ENCODE measurements at regions not wholly inside any gene's neighbourhood (a gene's known extent, or its start where the extent isn't known, plus 50 kb on each side); places are given as distances from the start of the nearest gene placed in this dataset.

- Mint-ChIP-seq H3K4me3 (no peak overlapping the region), H3K9me3 (no peaks in the 10 kb centered on the region), H3K27ac (no peak overlapping the region), H3K4me1 (ENCODE audit: low read depth) (no peaks in the 10 kb centered on the region), H3K36me3 (ENCODE audit: low read depth) (no peaks in the 10 kb centered on the region), H3K27me3 (ENCODE audit: low read depth) (no peaks in the 10 kb centered on the region)
- DNase-seq (ENCODE audit: low spot score): no peak
Measured at GRCh38 chr2:183606022-183606717, 481.9 kb downstream of the NUP35 start.

DNA sequence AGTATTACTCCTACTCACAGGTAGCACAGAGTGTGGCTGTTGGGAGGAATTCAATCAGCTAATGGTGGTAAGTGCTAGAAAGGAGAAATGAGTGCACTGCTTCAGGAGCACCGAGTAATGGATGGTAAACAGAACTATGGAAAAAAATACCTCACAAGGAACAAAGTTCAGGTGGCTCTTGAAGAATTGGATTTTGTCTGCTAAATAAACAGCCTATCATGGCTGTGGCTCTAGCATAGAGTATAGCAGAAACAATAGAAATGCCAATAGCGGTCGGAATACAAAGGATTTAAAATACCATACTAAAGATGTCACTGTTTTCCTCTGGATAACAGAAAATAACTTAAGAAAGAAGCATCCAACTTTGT lies 482.5 kb downstream of the NUP35 start:
- Mint-ChIP-seq H3K9me3 (no peaks in the 10 kb centered on the region), H3K4me1 (ENCODE audit: low read depth) (no peaks in the 10 kb centered on the region), H3K27ac (no peak overlapping the region), H3K4me3 (no peak overlapping the region), H3K36me3 (ENCODE audit: low read depth) (no peaks in the 10 kb centered on the region), H3K27me3 (ENCODE audit: low read depth) (no peaks in the 10 kb centered on the region)
- DNase-seq (ENCODE audit: low spot score): no peak

DNA sequence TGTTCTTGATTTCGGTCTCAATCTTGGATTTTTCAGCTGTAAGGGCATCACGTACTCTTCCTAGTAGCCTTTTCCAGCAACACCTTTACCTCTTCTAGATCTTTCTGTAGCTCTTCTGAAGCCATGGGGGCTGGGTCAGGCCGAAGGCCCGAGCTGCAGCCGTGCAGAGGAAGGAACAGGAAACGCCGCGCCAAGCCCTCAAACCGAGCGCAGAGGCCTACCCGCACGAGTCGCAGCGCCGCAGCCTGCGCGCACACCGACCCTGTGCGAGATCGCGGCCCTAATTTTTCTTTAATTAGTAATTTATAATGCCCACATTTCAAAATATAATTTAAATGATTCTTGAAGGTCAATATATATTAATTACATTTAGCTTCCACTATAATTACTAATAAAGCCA lies 483.8 kb downstream of the NUP35 start:
- Mint-ChIP-seq H3K36me3 (ENCODE audit: low read depth) (no peaks in the 10 kb centered on the region), H3K27ac (no peak overlapping the region), H3K4me1 (ENCODE audit: low read depth) (no peaks in the 10 kb centered on the region), H3K27me3 (ENCODE audit: low read depth) (no peaks in the 10 kb centered on the region), H3K4me3 (no peak overlapping the region), H3K9me3 (no peaks in the 10 kb centered on the region)
- DNase-seq (ENCODE audit: low spot score): no peak

GRCh38 chr2:183608747-183609146 lies 484.5 kb downstream of the NUP35 start:
- no peaks in the 10 kb centered on the region for H3K36me3 Mint-ChIP-seq (ENCODE audit: low read depth)
- H3K27ac Mint-ChIP-seq: no peak overlapping the region
- no peaks in the 10 kb centered on the region for H3K27me3 Mint-ChIP-seq (ENCODE audit: low read depth)
- DNase-seq (ENCODE audit: low spot score): no peak
- H3K4me3 Mint-ChIP-seq: no peak overlapping the region
- H3K4me1 Mint-ChIP-seq (ENCODE audit: low read depth): no peaks in the 10 kb centered on the region
- peaks cover 3% of the 10 kb centered on the region for H3K9me3 Mint-ChIP-seq

DNA sequence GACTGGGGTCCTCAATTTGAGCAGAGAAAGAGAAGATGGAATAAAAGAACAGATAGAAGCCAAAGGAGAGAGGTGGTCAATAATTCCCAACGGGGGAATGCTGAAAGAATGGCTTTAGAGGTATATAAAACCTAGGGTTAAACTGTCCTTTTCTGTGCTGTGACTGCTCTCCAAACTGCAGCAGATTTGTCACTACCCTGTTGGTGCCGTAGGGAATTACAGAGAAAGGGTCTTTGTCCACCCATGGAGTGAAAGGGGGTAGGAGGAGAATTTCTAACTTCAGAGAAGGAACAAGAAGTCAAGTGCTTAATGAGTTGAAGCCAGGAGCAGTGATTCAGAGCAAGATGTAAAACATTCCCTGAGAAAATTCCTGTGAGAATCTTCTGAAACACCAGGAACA lies 486.5 kb downstream of the NUP35 start:
- no peaks in the 10 kb centered on the region for H3K27me3 Mint-ChIP-seq (ENCODE audit: low read depth)
- peaks cover 3% of the 10 kb centered on the region for H3K9me3 Mint-ChIP-seq
- H3K4me1 Mint-ChIP-seq (ENCODE audit: low read depth): no peaks in the 10 kb centered on the region

GRCh38 chr2:183614799-183615435 lies 490.7 kb downstream of the NUP35 start:
- Mint-ChIP-seq H3K9me3 (peaks cover 20% of the 10 kb centered on the region), H3K27me3 (ENCODE audit: low read depth) (no peaks in the 10 kb centered on the region), H3K36me3 (ENCODE audit: low read depth) (no peaks in the 10 kb centered on the region), H3K4me1 (ENCODE audit: low read depth) (no peaks in the 10 kb centered on the region), H3K4me3 (no peak overlapping the region), H3K27ac (no peak overlapping the region)
- DNase-seq (ENCODE audit: low spot score): no peak

More for the DNA sequence above, 486.5 kb downstream of the NUP35 start:
- Mint-ChIP-seq H3K27ac (no peak overlapping the region), H3K36me3 (ENCODE audit: low read depth) (no peaks in the 10 kb centered on the region), H3K4me3 (no peak overlapping the region)
- no peak for DNase-seq (ENCODE audit: low spot score)

- Mint-ChIP-seq H3K4me3 (no peak overlapping the region), H3K9me3 (peaks cover 17% of the 10 kb centered on the region), H3K36me3 (ENCODE audit: low read depth) (no peaks in the 10 kb centered on the region), H3K27ac (no peak overlapping the region), H3K27me3 (ENCODE audit: low read depth) (no peaks in the 10 kb centered on the region), H3K4me1 (ENCODE audit: low read depth) (no peaks in the 10 kb centered on the region)
- DNase-seq (ENCODE audit: low spot score): no peak
Measured at GRCh38 chr2:183623227-183623626, 499.0 kb downstream of the NUP35 start.

GRCh38 chr2:183630964-183631363 lies 506.7 kb downstream of the NUP35 start:
- H3K9me3 Mint-ChIP-seq: no peaks in the 10 kb centered on the region
- H3K4me1 Mint-ChIP-seq (ENCODE audit: low read depth): no peaks in the 10 kb centered on the region
- DNase-seq (ENCODE audit: low spot score): no peak
- H3K27me3 Mint-ChIP-seq (ENCODE audit: low read depth): no peaks in the 10 kb centered on the region
- no peak overlapping the region for H3K4me3 Mint-ChIP-seq
- H3K27ac Mint-ChIP-seq: no peak overlapping the region
- no peaks in the 10 kb centered on the region for H3K36me3 Mint-ChIP-seq (ENCODE audit: low read depth)

GRCh38 chr2:183656121-183656520 lies 531.9 kb downstream of the NUP35 start:
- no peaks in the 10 kb centered on the region for H3K27me3 Mint-ChIP-seq (ENCODE audit: low read depth)
- H3K36me3 Mint-ChIP-seq (ENCODE audit: low read depth): no peaks in the 10 kb centered on the region
- H3K27ac Mint-ChIP-seq: no peak overlapping the region
- no peaks in the 10 kb centered on the region for H3K4me1 Mint-ChIP-seq (ENCODE audit: low read depth)
- H3K4me3 Mint-ChIP-seq: no peak overlapping the region
- no peak for DNase-seq (ENCODE audit: low spot score)
- H3K9me3 Mint-ChIP-seq: peaks cover 9% of the 10 kb centered on the region

GRCh38 chr2:183665425-183665824 lies 541.2 kb downstream of the NUP35 start:
- H3K27me3 Mint-ChIP-seq (ENCODE audit: low read depth): no peaks in the 10 kb centered on the region
- no peaks in the 10 kb centered on the region for H3K36me3 Mint-ChIP-seq (ENCODE audit: low read depth)
- no peak overlapping the region for H3K27ac Mint-ChIP-seq
- H3K9me3 Mint-ChIP-seq: no peaks in the 10 kb centered on the region
- H3K4me1 Mint-ChIP-seq (ENCODE audit: low read depth): no peaks in the 10 kb centered on the region
- no peak for DNase-seq (ENCODE audit: low spot score)
- no peak overlapping the region for H3K4me3 Mint-ChIP-seq

DNA sequence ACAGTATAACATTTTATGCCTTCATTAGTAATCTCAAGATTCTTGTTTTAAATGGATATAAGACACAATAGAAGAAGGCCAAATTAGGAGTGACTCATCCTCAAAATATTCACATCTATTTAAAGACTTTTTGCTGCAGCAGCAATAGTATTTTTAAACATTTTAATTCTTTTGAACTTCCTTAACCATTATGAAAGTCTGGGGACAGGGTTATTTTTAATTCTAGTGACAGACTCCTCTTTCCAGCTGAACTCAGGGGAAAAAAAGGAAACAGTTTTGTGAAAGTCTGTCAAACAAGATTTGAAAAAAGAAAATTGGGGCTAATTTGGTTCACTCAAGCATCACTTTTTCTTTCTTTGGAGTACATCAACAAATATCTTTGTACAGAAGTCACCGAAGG lies 541.8 kb downstream of the NUP35 start:
- Mint-ChIP-seq H3K27ac (no peak overlapping the region), H3K4me3 (no peak overlapping the region), H3K27me3 (ENCODE audit: low read depth) (no peaks in the 10 kb centered on the region), H3K9me3 (no peaks in the 10 kb centered on the region), H3K36me3 (ENCODE audit: low read depth) (no peaks in the 10 kb centered on the region), H3K4me1 (ENCODE audit: low read depth) (no peaks in the 10 kb centered on the region)
- no peak for DNase-seq (ENCODE audit: low spot score)

- no peak overlapping the region for H3K4me3 Mint-ChIP-seq
- no peaks in the 10 kb centered on the region for H3K36me3 Mint-ChIP-seq (ENCODE audit: low read depth)
- H3K27me3 Mint-ChIP-seq (ENCODE audit: low read depth): no peaks in the 10 kb centered on the region
- DNase-seq (ENCODE audit: low spot score): no peak
- no peaks in the 10 kb centered on the region for H3K4me1 Mint-ChIP-seq (ENCODE audit: low read depth)
- H3K9me3 Mint-ChIP-seq: no peaks in the 10 kb centered on the region
- no peak overlapping the region for H3K27ac Mint-ChIP-seq
Measured at GRCh38 chr2:183671233-183671632, 547.0 kb downstream of the NUP35 start.

- no peaks in the 10 kb centered on the region for H3K4me1 Mint-ChIP-seq (ENCODE audit: low read depth)
- no peak for DNase-seq (ENCODE audit: low spot score)
- peaks cover 4% of the 10 kb centered on the region for H3K9me3 Mint-ChIP-seq
- no peaks in the 10 kb centered on the region for H3K36me3 Mint-ChIP-seq (ENCODE audit: low read depth)
- no peak overlapping the region for H3K4me3 Mint-ChIP-seq
- no peaks in the 10 kb centered on the region for H3K27me3 Mint-ChIP-seq (ENCODE audit: low read depth)
- no peak overlapping the region for H3K27ac Mint-ChIP-seq
Measured at GRCh38 chr2:183678908-183679307, 554.7 kb downstream of the NUP35 start.

GRCh38 chr2:183680573-183680972 lies 556.3 kb downstream of the NUP35 start:
- no peak overlapping the region for H3K27ac Mint-ChIP-seq
- no peak overlapping the region for H3K4me3 Mint-ChIP-seq
- no peaks in the 10 kb centered on the region for H3K4me1 Mint-ChIP-seq (ENCODE audit: low read depth)
- DNase-seq (ENCODE audit: low spot score): no peak
- peaks cover 4% of the 10 kb centered on the region for H3K9me3 Mint-ChIP-seq
- H3K27me3 Mint-ChIP-seq (ENCODE audit: low read depth): no peaks in the 10 kb centered on the region
- H3K36me3 Mint-ChIP-seq (ENCODE audit: low read depth): no peaks in the 10 kb centered on the region

DNA sequence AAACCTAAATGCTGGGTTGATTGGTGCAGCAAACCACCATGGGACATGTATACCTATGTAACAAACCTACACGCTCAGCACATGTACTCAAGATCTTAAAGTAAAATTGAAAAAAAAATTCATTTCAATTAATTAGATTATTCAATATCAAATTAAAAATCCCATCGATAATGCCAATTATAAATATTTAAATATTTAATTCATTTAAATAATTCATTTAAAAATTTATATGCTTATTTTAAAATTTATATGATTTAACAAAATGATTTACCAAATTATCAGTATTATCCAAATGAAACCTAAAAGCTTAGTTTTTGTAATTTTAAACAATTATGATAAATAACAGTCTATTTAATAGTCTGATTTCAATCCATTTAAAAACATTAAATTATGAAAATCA lies 560.4 kb downstream of the NUP35 start:
- no peak for DNase-seq (ENCODE audit: low spot score)
- Mint-ChIP-seq H3K9me3 (peaks cover 13% of the 10 kb centered on the region), H3K27ac (no peak overlapping the region), H3K36me3 (ENCODE audit: low read depth) (no peaks in the 10 kb centered on the region), H3K4me1 (ENCODE audit: low read depth) (no peaks in the 10 kb centered on the region), H3K27me3 (ENCODE audit: low read depth) (no peaks in the 10 kb centered on the region), H3K4me3 (no peak overlapping the region)
